ENCODE measurements at regions not wholly inside any gene's neighbourhood (a gene's known extent, or its start where the extent isn't known, plus 50 kb on each side); places are given as distances from the start of the nearest gene placed in this dataset.

- TF ChIP-seq EZH2 (IDR thresholded peaks at IDR 0.05; ENCODE audit: borderline replicate concordance, low read depth, low read length, severe bottlenecking) = no peak
- no peak for TF ChIP-seq CTCF (IDR thresholded peaks at IDR 0.05; ENCODE audit: extremely low read depth in 1 of 2, insufficient read depth in 1 of 2, low read depth in 1 of 2, low read length in 2 of 2)
Measured at GRCh38 chr9:28032268-28032590, 458.9 kb upstream of the C9orf72 start.
